ENCODE measurements at regions not wholly inside any gene's neighbourhood (a gene's known extent, or its start where the extent isn't known, plus 50 kb on each side); places are given as distances from the start of the nearest gene placed in this dataset.

DNA sequence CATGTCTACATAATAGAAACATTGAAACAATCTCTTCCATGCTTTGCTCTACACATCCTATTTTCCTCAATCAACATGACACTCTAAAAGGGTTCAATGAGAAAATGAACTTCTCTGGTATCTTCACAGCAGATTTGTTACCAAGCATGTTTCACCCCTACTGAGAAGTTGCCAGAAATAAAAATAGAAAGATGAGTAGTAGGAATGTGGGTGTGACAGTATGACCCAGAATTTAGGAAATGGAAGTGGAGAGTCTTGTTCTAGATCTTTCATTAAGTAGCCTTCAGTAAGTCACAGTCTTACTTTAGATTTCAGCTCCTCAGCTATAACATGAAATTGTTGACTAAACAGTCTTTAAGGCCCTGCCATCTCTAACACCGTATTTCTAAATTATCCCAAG lies 581.8 kb downstream of the EFNA5 start:
- H3K4me3 ChIP-seq (ENCODE audit: control extremely low read depth in 1 of 5, extremely low read depth in 1 of 5, insufficient read depth in 1 of 5, low read depth in 2 of 5, low read length in 4 of 5): no peak overlapping the region
- no peaks in the 10 kb centered on the region for H3K36me3 ChIP-seq (replicated peaks in 1 of 2; ENCODE audit: control extremely low read depth in 1 of 2, control insufficient read depth in 1 of 2, extremely low read depth in 1 of 2, insufficient read depth in 2 of 2, low read length in 1 of 2)
- no peak for DNase-seq
- no peak overlapping the region for H3K9ac ChIP-seq (ENCODE audit: low read length)
- no peaks in the 10 kb centered on the region for H3K9me3 Mint-ChIP-seq (ENCODE audit: insufficient read depth)
- POLR2A ChIA-PET: no interaction called here
- H3K9me3 ChIP-seq (ENCODE audit: control extremely low read depth in 1 of 3, control insufficient read depth in 2 of 3, insufficient read depth in 1 of 3, low read length in 2 of 3): no peaks in the 10 kb centered on the region
- no peaks in the 10 kb centered on the region for H3K4me1 ChIP-seq (ENCODE audit: control insufficient read depth in 2 of 2, insufficient read depth in 2 of 2, low read length in 2 of 2)
- intact Hi-C loops (cut with micrococcal nuclease): no loop called here
- CTCF ChIA-PET: no interaction called here
- H3K27ac ChIP-seq (ENCODE audit: low read length in 2 of 2): no peak overlapping the region
- H2AFZ ChIP-seq (ENCODE audit: insufficient read depth, low read depth, low read length, poor library complexity, severe bottlenecking): no peak overlapping the region
- no peaks in the 10 kb centered on the region for H4K20me1 ChIP-seq (ENCODE audit: control insufficient read depth, insufficient read depth, low read length, poor library complexity, severe bottlenecking)
- WGBS (ENCODE audit: insufficient coverage): 100% methylated on average over 1 of the region's 1 CpG
- H3K79me2 ChIP-seq (ENCODE audit: control insufficient read depth, insufficient read depth, low read length): no peaks in the 10 kb centered on the region
- no peak for ATAC-seq (ENCODE audit: low read depth)
- H3K27me3 Mint-ChIP-seq: no peaks in the 10 kb centered on the region
- no peaks in the 10 kb centered on the region for H3K27me3 ChIP-seq (replicated peaks in 1 of 4; ENCODE audit: control extremely low read depth in 1 of 4, control insufficient read depth in 3 of 4, insufficient read depth in 4 of 4, low read length in 3 of 4)
- TF ChIP-seq, protein P1, sequence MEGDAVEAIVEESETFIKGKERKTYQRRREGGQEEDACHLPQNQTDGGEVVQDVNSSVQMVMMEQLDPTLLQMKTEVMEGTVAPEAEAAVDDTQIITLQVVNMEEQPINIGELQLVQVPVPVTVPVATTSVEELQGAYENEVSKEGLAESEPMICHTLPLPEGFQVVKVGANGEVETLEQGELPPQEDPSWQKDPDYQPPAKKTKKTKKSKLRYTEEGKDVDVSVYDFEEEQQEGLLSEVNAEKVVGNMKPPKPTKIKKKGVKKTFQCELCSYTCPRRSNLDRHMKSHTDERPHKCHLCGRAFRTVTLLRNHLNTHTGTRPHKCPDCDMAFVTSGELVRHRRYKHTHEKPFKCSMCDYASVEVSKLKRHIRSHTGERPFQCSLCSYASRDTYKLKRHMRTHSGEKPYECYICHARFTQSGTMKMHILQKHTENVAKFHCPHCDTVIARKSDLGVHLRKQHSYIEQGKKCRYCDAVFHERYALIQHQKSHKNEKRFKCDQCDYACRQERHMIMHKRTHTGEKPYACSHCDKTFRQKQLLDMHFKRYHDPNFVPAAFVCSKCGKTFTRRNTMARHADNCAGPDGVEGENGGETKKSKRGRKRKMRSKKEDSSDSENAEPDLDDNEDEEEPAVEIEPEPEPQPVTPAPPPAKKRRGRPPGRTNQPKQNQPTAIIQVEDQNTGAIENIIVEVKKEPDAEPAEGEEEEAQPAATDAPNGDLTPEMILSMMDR (IDR thresholded peaks at IDR 0.05): no peak
- TF ChIP-seq EZH2 (IDR thresholded peaks at IDR 0.05; ENCODE audit: borderline replicate concordance, insufficient read depth, low read depth, low read length, poor library complexity, severe bottlenecking): no peak
- H3K4me3 Mint-ChIP-seq: no peak overlapping the region
- H3K4me2 ChIP-seq (replicated peaks; ENCODE audit: low read depth, low read length, poor library complexity, severe bottlenecking): no peak overlapping the region
- H3K27ac Mint-ChIP-seq: no peak overlapping the region
- H3K4me1 Mint-ChIP-seq: no peaks in the 10 kb centered on the region

DNA sequence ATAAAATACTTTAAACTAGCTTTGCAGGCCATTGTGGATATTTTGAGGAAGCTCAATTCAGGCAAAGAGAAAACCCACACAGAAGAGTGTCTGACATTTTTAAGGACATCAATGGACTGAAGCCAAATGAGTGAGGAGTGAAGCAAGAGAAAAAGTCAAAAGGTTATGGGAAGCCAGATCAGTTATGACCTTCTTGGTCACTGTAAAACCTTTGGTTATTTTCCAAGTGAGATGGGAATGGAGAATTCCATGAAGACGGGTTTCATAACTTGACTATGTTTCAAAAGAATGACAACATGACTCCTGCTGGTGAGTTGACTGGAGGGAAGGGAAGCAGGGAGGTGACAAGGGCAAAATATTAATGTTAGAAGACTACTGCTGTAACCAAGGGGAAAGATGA lies 585.2 kb downstream of the EFNA5 start:
- no peaks in the 10 kb centered on the region for H3K27me3 ChIP-seq (replicated peaks in 1 of 4; ENCODE audit: control extremely low read depth in 1 of 4, control insufficient read depth in 3 of 4, insufficient read depth in 4 of 4, low read length in 3 of 4)
- no peak overlapping the region for H3K4me2 ChIP-seq (replicated peaks; ENCODE audit: low read depth, low read length, poor library complexity, severe bottlenecking)
- H3K4me1 ChIP-seq (ENCODE audit: control insufficient read depth in 2 of 2, insufficient read depth in 2 of 2, low read length in 2 of 2): no peaks in the 10 kb centered on the region
- H3K79me2 ChIP-seq (ENCODE audit: control insufficient read depth, insufficient read depth, low read length): no peaks in the 10 kb centered on the region
- no peak overlapping the region for H3K9ac ChIP-seq (ENCODE audit: low read length)
- H3K36me3 ChIP-seq (replicated peaks in 1 of 2; ENCODE audit: control extremely low read depth in 1 of 2, control insufficient read depth in 1 of 2, extremely low read depth in 1 of 2, insufficient read depth in 2 of 2, low read length in 1 of 2): no peaks in the 10 kb centered on the region
- Mint-ChIP-seq H3K27ac (no peak overlapping the region), H3K4me3 (no peak overlapping the region), H3K4me1 (no peaks in the 10 kb centered on the region), H3K27me3 (no peaks in the 10 kb centered on the region), H3K9me3 (ENCODE audit: insufficient read depth) (peaks cover 2% of the 10 kb centered on the region)
- 93% methylated on average over 1 of the region's 1 CpG for WGBS (ENCODE audit: insufficient coverage)
- intact Hi-C loops (cut with micrococcal nuclease): no loop called here
- H2AFZ ChIP-seq (ENCODE audit: insufficient read depth, low read depth, low read length, poor library complexity, severe bottlenecking): no peak overlapping the region
- DNase-seq (no peak), ATAC-seq (ENCODE audit: low read depth) (no peak)
- no peak overlapping the region for H3K27ac ChIP-seq (ENCODE audit: low read length in 2 of 2)
- POLR2A ChIA-PET: no interaction called here
- no peaks in the 10 kb centered on the region for H3K9me3 ChIP-seq (ENCODE audit: control extremely low read depth in 1 of 3, control insufficient read depth in 2 of 3, insufficient read depth in 1 of 3, low read length in 2 of 3)
- no peaks in the 10 kb centered on the region for H4K20me1 ChIP-seq (ENCODE audit: control insufficient read depth, insufficient read depth, low read length, poor library complexity, severe bottlenecking)
- no peak for TF ChIP-seq EZH2 (IDR thresholded peaks at IDR 0.05; ENCODE audit: borderline replicate concordance, insufficient read depth, low read depth, low read length, poor library complexity, severe bottlenecking)
- TF ChIP-seq, protein P1 (IDR thresholded peaks at IDR 0.05): no peak
- CTCF ChIA-PET: no interaction called here
- no peak overlapping the region for H3K4me3 ChIP-seq (ENCODE audit: control extremely low read depth in 1 of 5, extremely low read depth in 1 of 5, insufficient read depth in 1 of 5, low read depth in 2 of 5, low read length in 4 of 5)
